A549 (cell line): ENCODE measurements at regions not wholly inside any gene's neighbourhood (a gene's known extent, or its start where the extent isn't known, plus 50 kb on each side); places are given as distances from the start of the nearest gene placed in this dataset.

Experiments used
- CBX2 ChIP-seq: fragments of 200-600 bp; sonication (generic); IDR thresholded peaks from 2 replicates; pipeline ENCODE4 v1.6.1; 2016; ENCODE audit warnings: low read depth, mild to moderate bottlenecking, borderline replicate concordance
- EP300 ChIP-seq, 2 experiments: fragments of >200 bp; sonication (Bioruptor Twin); formaldehyde crosslinking; IDR thresholded peaks; 2 replicates in 1 of 2; 3 replicates in 1 of 2; pipeline ENCODE4 v1.6.1; 2016 to 2017
- HOXB5 ChIP-seq: fragments of 250-450 bp; sonication (Bioruptor Pico); IDR thresholded peaks from 2 replicates; pipeline ENCODE4 v1.5.0; 2020; ENCODE audit warnings: mild to moderate bottlenecking, moderate library complexity
- JUN ChIP-seq, 2 experiments: fragments of >200 bp; sonication (Bioruptor Twin); formaldehyde crosslinking; IDR thresholded peaks; 2 replicates in 1 of 2; 3 replicates in 1 of 2; pipeline ENCODE4 v1.6.1; 2016 to 2017
- KDM1A ChIP-seq: fragments of 200-600 bp; sonication (generic); IDR thresholded peaks from 2 replicates; pipeline ENCODE4 v1.6.1; 2016; ENCODE audit warnings: low read depth, mild to moderate bottlenecking
- NPAS2 ChIP-seq: fragments of 250-450 bp; sonication (Bioruptor Pico); IDR thresholded peaks from 2 replicates; pipeline ENCODE4 v1.8.0; 2022; ENCODE audit warnings: mild to moderate bottlenecking, moderate library complexity, borderline replicate concordance
- POLR2A ChIP-seq: IDR thresholded peaks from 2 replicates; pipeline ENCODE4 v1.6.1; 2012; ENCODE audit warnings: mild to moderate bottlenecking, low read length
- POLR2AphosphoS2 ChIP-seq: conservative IDR thresholded peaks from 2 replicates; pipeline ENCODE4 v1.6.1; 2012; ENCODE audit warnings: low read length, improper control_type of control experiment, inconsistent platforms
- RAD21 ChIP-seq, 2 experiments: fragments of >200 bp in 1 of 2; sonication (Bioruptor Twin) in 1 of 2; formaldehyde crosslinking in 1 of 2; IDR thresholded peaks in 1 of 2; conservative IDR thresholded peaks in 1 of 2; 2 replicates in 1 of 2; 3 replicates in 1 of 2; pipeline ENCODE4 v1.6.1; 2012 to 2018; ENCODE audit warnings: inconsistent platforms in 1 of 2
- RCOR1 ChIP-seq: fragments of 150-350 bp; IDR thresholded peaks from 2 replicates; pipeline ENCODE4 v1.6.1; 2014; ENCODE audit warnings: antibody characterized with exemption, low read length, low read depth
- REST ChIP-seq: fragments of 200-600 bp; sonication (generic); IDR thresholded peaks from 2 replicates; pipeline ENCODE4 v1.6.1; 2016; ENCODE audit warnings: antibody characterized with exemption, mild to moderate bottlenecking, moderate library complexity
- SMC3 ChIP-seq: fragments of >200 bp; sonication (Bioruptor Twin); formaldehyde crosslinking; IDR thresholded peaks from 3 replicates; pipeline ENCODE4 v1.6.1; 2018; ENCODE audit warnings: inconsistent platforms
- TF ChIP-seq, protein P1 (sequence below): fragments of >200 bp; sonication (Bioruptor Twin); formaldehyde crosslinking; IDR thresholded peaks from 3 replicates; pipeline ENCODE4 v1.5.1; 2016
- TF ChIP-seq, protein P2 (sequence below): fragments of 450-650 bp; IDR thresholded peaks from 2 replicates; pipeline ENCODE4 v1.6.1; 2014; ENCODE audit warnings: antibody characterized with exemption

DNA sequence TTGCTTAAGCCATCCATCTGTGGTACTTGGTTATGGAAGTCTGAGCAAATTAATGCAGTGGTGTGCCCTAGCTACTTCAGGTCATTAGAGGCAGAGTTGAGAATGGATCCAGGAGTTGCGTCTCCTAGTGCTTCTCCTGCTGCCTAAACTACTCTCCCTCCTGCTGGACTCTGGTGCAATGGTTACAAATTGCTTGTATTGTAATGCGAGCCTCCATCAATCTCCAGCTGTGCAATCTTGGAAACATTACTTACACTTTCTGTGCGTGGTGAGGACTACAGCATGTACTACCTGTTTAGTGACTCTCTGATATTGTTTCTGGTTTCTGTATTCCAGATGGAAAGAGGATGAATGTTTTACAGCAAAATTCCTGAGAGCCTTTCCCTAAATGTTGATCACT lies 119.0 kb upstream of the CYRIA start:
- TF ChIP-seq EP300 (IDR thresholded peaks at IDR 0.05) (no peak), KDM1A (no peak), RAD21 (conservative IDR thresholded peaks at IDR 0.05 in 1 of 2, IDR thresholded peaks at IDR 0.05 in 1 of 2) (no peak), POLR2AphosphoS2 (no peak), REST (no peak), HOXB5 (CRISPR knock-in tag) (no peak), POLR2A (no peak), SMC3 (no peak), CBX2 (no peak), RCOR1 (no peak), JUN (IDR thresholded peaks at IDR 0.05) (no peak), NPAS2 (CRISPR knock-in tag) (no peak)
- TF ChIP-seq, protein P1, sequence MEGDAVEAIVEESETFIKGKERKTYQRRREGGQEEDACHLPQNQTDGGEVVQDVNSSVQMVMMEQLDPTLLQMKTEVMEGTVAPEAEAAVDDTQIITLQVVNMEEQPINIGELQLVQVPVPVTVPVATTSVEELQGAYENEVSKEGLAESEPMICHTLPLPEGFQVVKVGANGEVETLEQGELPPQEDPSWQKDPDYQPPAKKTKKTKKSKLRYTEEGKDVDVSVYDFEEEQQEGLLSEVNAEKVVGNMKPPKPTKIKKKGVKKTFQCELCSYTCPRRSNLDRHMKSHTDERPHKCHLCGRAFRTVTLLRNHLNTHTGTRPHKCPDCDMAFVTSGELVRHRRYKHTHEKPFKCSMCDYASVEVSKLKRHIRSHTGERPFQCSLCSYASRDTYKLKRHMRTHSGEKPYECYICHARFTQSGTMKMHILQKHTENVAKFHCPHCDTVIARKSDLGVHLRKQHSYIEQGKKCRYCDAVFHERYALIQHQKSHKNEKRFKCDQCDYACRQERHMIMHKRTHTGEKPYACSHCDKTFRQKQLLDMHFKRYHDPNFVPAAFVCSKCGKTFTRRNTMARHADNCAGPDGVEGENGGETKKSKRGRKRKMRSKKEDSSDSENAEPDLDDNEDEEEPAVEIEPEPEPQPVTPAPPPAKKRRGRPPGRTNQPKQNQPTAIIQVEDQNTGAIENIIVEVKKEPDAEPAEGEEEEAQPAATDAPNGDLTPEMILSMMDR, result no peak
- TF ChIP-seq, protein P2, sequence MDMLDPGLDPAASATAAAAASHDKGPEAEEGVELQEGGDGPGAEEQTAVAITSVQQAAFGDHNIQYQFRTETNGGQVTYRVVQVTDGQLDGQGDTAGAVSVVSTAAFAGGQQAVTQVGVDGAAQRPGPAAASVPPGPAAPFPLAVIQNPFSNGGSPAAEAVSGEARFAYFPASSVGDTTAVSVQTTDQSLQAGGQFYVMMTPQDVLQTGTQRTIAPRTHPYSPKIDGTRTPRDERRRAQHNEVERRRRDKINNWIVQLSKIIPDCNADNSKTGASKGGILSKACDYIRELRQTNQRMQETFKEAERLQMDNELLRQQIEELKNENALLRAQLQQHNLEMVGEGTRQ, result no peak
